Transverse colon (tissue), 4 donors: ENCODE measurements at regions not wholly inside any gene's neighbourhood (a gene's known extent, or its start where the extent isn't known, plus 50 kb on each side); places are given as distances from the start of the nearest gene placed in this dataset.

Source experiments
- POLR2A ChIP-seq: fragments of 450-650 bp; IDR thresholded peaks from one replicate; pipeline ENCODE4 v1.6.1; 2016; ENCODE audit warnings: antibody characterized with exemption, mild to moderate bottlenecking, moderate library complexity
- POLR2AphosphoS5 ChIP-seq, 3 donors: sonication (generic); formaldehyde crosslinking; IDR thresholded peaks; one replicate each; pipeline ENCODE4 v1.6.1; 2016; ENCODE audit warnings: antibody characterized with exemption in 3 of 3
- TF ChIP-seq, protein P1 (sequence below), 5 experiments: fragments of 200-600 bp in 3 of 5; fragments of 450-650 bp in 2 of 5; sonication (generic) in 3 of 5; IDR thresholded peaks; 1 replicate in 2 of 5; 2 replicates in 3 of 5; pipeline ENCODE4 v1.5.1; 2016 to 2017; ENCODE audit warnings: antibody characterized with exemption in 5 of 5, inconsistent platforms in 3 of 5, mild to moderate bottlenecking in 2 of 5, moderate library complexity in 1 of 5

DNA sequence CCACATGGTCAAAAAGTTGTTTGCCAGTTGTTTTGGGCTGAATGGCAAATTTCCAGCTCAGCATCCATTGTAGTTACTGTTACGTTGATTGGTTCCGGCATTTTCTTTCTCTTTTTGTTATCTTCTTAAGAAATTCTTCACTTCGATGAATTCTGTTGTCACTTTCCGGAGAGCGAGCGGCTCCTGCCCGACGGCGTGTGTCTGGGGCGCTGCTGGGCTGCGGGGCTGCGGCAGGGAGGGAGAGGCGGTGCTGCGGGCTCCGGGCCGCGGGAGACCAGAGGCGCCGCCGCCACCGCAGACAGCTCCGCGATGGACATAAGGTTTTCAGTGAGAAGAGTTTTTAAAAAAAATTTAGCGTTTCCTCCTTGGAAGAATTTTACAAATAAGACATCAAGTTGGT lies 117.4 kb downstream of the RRM1 start:
- TF ChIP-seq, protein P1, sequence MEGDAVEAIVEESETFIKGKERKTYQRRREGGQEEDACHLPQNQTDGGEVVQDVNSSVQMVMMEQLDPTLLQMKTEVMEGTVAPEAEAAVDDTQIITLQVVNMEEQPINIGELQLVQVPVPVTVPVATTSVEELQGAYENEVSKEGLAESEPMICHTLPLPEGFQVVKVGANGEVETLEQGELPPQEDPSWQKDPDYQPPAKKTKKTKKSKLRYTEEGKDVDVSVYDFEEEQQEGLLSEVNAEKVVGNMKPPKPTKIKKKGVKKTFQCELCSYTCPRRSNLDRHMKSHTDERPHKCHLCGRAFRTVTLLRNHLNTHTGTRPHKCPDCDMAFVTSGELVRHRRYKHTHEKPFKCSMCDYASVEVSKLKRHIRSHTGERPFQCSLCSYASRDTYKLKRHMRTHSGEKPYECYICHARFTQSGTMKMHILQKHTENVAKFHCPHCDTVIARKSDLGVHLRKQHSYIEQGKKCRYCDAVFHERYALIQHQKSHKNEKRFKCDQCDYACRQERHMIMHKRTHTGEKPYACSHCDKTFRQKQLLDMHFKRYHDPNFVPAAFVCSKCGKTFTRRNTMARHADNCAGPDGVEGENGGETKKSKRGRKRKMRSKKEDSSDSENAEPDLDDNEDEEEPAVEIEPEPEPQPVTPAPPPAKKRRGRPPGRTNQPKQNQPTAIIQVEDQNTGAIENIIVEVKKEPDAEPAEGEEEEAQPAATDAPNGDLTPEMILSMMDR (IDR thresholded peaks at IDR 0.05): no peak
- TF ChIP-seq POLR2AphosphoS5 (IDR thresholded peaks at IDR 0.05) (no peak), POLR2A (no peak)
